Stomach (tissue), 8 donors: ENCODE measurements at regions not wholly inside any gene's neighbourhood (a gene's known extent, or its start where the extent isn't known, plus 50 kb on each side); places are given as distances from the start of the nearest gene placed in this dataset.
A peak's percentile ranks its signal among the peaks of the same experiment; 100 is the strongest.

Experiments
- DNase-seq, 2 donors: peaks; one replicate each; pipeline versions ENCODE4 v3.0.0 to v3.0.0-alpha.2; 2013 to 2019
- H3K27ac ChIP-seq, 5 donors: fragments of 200-600 bp in 4 of 5; sonication (generic) in 4 of 5; one replicate each; pipeline ENCODE4 v1.5.1; 2013 to 2019; ENCODE audit warnings: mild to moderate bottlenecking in 1 of 5, moderate library complexity in 1 of 5
- H3K27me3 ChIP-seq, 3 donors: fragments of 200-600 bp; sonication (generic); one replicate each; pipeline ENCODE4 v1.5.1; 2017 to 2019; ENCODE audit warnings: mixed run types in 1 of 3
- H3K36me3 ChIP-seq, 4 donors: fragments of 200-600 bp; sonication (generic); 1 replicate in 3 of 4; 2 replicates in 1 of 4; pipeline ENCODE4 v1.5.1; 2016 to 2019
- H3K4me1 ChIP-seq, 4 donors: fragments of 200-600 bp; sonication (generic); one replicate each; pipeline ENCODE4 v1.5.1; 2016 to 2019
- H3K4me3 ChIP-seq, 4 donors: fragments of 200-600 bp; sonication (generic) in 3 of 4; one replicate each; pipeline ENCODE4 v1.5.1; 2016 to 2019; ENCODE audit warnings: mild to moderate bottlenecking in 1 of 4
- H3K9me3 ChIP-seq, 4 donors: fragments of 200-600 bp; sonication (generic); one replicate each; pipeline ENCODE4 v1.5.1; 2016 to 2019
- CTCF ChIP-seq, 7 experiments: fragments of 450-650 bp in 4 of 7; fragments of 200-600 bp in 3 of 7; sonication (generic) in 3 of 7; IDR thresholded peaks; one replicate each; pipeline ENCODE4 v1.5.1; 2016 to 2019; ENCODE audit warnings: antibody characterized with exemption in 7 of 7, control low read depth in 2 of 7, mild to moderate bottlenecking in 1 of 7
- EP300 ChIP-seq: sonication (generic); formaldehyde crosslinking; IDR thresholded peaks from one replicate; pipeline ENCODE4 v1.6.1; 2017; ENCODE audit warnings: antibody characterized with exemption
- POLR2A ChIP-seq, 4 donors: fragments of 450-650 bp; IDR thresholded peaks; one replicate each; pipeline ENCODE4 v1.6.1; 2016; ENCODE audit warnings: antibody characterized with exemption in 4 of 4, control low read depth in 2 of 4, mild to moderate bottlenecking in 1 of 4, moderate library complexity in 1 of 4
- POLR2AphosphoS5 ChIP-seq, 3 donors: sonication (generic); formaldehyde crosslinking; IDR thresholded peaks; one replicate each; pipeline ENCODE4 v1.6.1; 2016; ENCODE audit warnings: antibody characterized with exemption in 3 of 3
- WGBS, 5 donors: extraction: QIAGEN DNeasy Blood & Tissue Kit in 3 of 5; methylation state at CpG; one replicate each; pipeline versions ENCODE4 v1.1.5 to v1.1.7; 2013 to 2018; 5-methylcytosine and 5-hydroxymethylcytosine counted together
- intact Hi-C: fragments of 100-400 bp; cut with DNase I; formaldehyde crosslinking; loops from one replicate; pipeline ENCODE4 v1.15.1; 2023; ENCODE audit warnings: low total_unique reads
- donor health status: healthy with polysubstance abuse.
- donor health status: Bipolar disorder and iron deficiency.
- donor health status: healthy.

GRCh38 chr5:128895122-128895521 is 70.2 kb upstream of the SLC27A6 start:
- H3K27me3 ChIP-seq = no peaks in the 10 kb centered on the region
- DNase-seq = no peak
- H3K4me3 ChIP-seq = no peak overlapping the region
- TF ChIP-seq EP300 = no peak
- no peak for TF ChIP-seq CTCF (IDR thresholded peaks at IDR 0.05)
- TF ChIP-seq POLR2A (IDR thresholded peaks at IDR 0.05) = no peak
- no peak for TF ChIP-seq POLR2AphosphoS5 (IDR thresholded peaks at IDR 0.05)
- H3K4me1 ChIP-seq = no peaks in the 10 kb centered on the region
- intact Hi-C loops = no loop called here
- no peaks in the 10 kb centered on the region for H3K9me3 ChIP-seq
- no peak overlapping the region for H3K27ac ChIP-seq
- no peaks in the 10 kb centered on the region for H3K36me3 ChIP-seq

DNA sequence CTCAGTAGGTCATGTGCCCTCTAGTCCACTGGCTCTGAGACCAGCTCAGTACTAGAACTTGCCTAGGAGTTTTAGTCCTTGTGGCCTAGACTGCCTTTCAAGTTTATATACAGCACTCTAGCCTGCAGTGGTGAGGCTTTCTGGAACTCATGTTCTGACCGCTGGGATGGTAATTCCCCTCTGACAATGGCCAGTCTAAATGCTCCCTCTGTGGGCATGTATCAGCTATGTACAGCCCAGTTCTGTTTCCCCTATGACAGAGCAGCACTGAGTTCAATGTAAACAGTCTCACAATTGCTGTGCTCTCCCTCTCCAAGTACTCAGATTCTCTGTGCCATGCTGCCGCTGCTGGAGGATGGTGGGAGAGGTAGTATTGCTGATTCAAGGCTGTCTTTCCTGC is 68.6 kb upstream of the SLC27A6 start:
- H3K27ac ChIP-seq = no peak overlapping the region
- TF ChIP-seq EP300 (no peak), CTCF (IDR thresholded peaks at IDR 0.05) (no peak), POLR2AphosphoS5 (IDR thresholded peaks at IDR 0.05) (no peak), POLR2A (IDR thresholded peaks at IDR 0.05) (no peak)
- WGBS, 5 donors = 76 to 92% (median 84%) methylated on average over 2 of the region's 2 CpGs
- H3K36me3 ChIP-seq = no peaks in the 10 kb centered on the region
- H3K4me3 ChIP-seq = no peak overlapping the region
- no peaks in the 10 kb centered on the region for H3K9me3 ChIP-seq
- DNase-seq = no peak
- no peaks in the 10 kb centered on the region for H3K27me3 ChIP-seq
- H3K4me1 ChIP-seq = no peaks in the 10 kb centered on the region
- intact Hi-C loops = no loop called here

GRCh38 chr5:128903550-128903949 is 61.7 kb upstream of the SLC27A6 start:
- WGBS, 5 donors = 72 to 80% (median 75%) methylated on average over 5 of the region's 5 CpGs
- no peaks in the 10 kb centered on the region for H3K36me3 ChIP-seq
- DNase-seq = no peak
- no peaks in the 10 kb centered on the region for H3K9me3 ChIP-seq
- TF ChIP-seq CTCF (IDR thresholded peaks at IDR 0.05) (no peak), POLR2AphosphoS5 (IDR thresholded peaks at IDR 0.05) (no peak), POLR2A (IDR thresholded peaks at IDR 0.05) (no peak), EP300 (no peak)
- no peaks in the 10 kb centered on the region for H3K27me3 ChIP-seq
- H3K27ac ChIP-seq = no peak overlapping the region
- intact Hi-C loops = no loop called here
- H3K4me3 ChIP-seq = no peak overlapping the region
- no peaks in the 10 kb centered on the region for H3K4me1 ChIP-seq

- Histone ChIP-seq H3K27me3 (no peaks in the 10 kb centered on the region), H3K27ac (no peak overlapping the region), H3K4me3 (no peak overlapping the region), H3K9me3 (no peaks in the 10 kb centered on the region), H3K4me1 (no peaks in the 10 kb centered on the region), H3K36me3 (no peaks in the 10 kb centered on the region)
- no peak for TF ChIP-seq EP300
- intact Hi-C loops = no loop called here
- no peak for DNase-seq
- 62 to 71% (median 68%) methylated on average over 3 of the region's 3 CpGs for WGBS, 5 donors
Observed at GRCh38 chr5:128904805-128905567, 60.3 kb upstream of the SLC27A6 start.

- Histone ChIP-seq H3K27ac (no peak overlapping the region), H3K4me1 (no peaks in the 10 kb centered on the region), H3K4me3 (no peak overlapping the region), H3K9me3 (no peaks in the 10 kb centered on the region), H3K27me3 (no peaks in the 10 kb centered on the region), H3K36me3 (no peaks in the 10 kb centered on the region)
- 18 to 45% (median 32%) methylated on average over 4 of the region's 4 CpGs for WGBS, 5 donors
- peak in 1 of 2 donors; percentile 88 for DNase-seq
- TF ChIP-seq CTCF (IDR thresholded peaks at IDR 0.05) (peak in 5 of 7 experiments; percentile 52 to 75 (median 59)), POLR2AphosphoS5 (IDR thresholded peaks at IDR 0.05) (no peak)
- intact Hi-C loops = no loop called here
Observed at GRCh38 chr5:128905568-128906110, 59.6 kb upstream of the SLC27A6 start.
